ENCODE measurements at regions not wholly inside any gene's neighbourhood (a gene's known extent, or its start where the extent isn't known, plus 50 kb on each side); places are given as distances from the start of the nearest gene placed in this dataset.
"Not testable (repeated sequence)": the region's sequence is repeated elsewhere in the genome, so short reads cannot be mapped to it uniquely, and the experiment has no call there.

DNA sequence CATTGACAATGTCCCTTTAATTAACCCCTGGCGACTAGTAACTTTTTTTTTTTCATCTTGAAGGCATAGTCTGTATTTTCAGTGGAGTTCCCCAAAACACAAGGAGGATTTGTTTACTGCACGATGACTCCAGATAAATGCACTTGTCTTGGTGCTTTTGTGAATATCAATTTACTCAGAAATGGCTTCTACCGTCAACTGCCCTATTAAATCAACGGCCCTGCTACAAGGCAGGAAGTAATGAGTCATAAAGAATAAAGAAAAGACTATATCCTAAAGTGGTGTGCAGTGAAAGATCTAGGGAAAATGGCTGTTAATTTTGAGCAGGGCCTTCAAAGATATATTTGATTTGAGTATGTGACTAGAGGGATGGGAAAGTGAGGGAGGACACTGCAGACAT is 388.3 kb upstream of the CHD1 start:
- DNase-seq, result no peak

DNA sequence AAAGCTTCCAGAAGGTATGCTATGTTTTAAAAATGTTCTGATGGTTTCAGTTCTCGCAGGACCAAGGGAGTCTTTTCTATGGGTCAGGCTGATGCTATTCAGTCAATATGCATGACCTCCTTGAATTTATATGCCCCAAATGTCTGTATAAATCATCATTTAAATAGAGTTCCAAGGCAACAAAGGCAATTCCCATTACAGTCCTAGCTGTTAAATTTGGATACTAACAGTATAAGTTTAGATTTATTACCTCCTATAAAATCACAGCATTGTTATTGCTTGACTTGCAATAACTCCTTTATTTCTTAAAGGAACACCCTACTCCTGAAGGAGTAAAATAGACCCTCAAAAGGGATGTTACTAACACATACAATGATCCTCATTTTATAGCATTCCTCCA is 387.7 kb upstream of the CHD1 start:
- DNase-seq, result no peak

DNA sequence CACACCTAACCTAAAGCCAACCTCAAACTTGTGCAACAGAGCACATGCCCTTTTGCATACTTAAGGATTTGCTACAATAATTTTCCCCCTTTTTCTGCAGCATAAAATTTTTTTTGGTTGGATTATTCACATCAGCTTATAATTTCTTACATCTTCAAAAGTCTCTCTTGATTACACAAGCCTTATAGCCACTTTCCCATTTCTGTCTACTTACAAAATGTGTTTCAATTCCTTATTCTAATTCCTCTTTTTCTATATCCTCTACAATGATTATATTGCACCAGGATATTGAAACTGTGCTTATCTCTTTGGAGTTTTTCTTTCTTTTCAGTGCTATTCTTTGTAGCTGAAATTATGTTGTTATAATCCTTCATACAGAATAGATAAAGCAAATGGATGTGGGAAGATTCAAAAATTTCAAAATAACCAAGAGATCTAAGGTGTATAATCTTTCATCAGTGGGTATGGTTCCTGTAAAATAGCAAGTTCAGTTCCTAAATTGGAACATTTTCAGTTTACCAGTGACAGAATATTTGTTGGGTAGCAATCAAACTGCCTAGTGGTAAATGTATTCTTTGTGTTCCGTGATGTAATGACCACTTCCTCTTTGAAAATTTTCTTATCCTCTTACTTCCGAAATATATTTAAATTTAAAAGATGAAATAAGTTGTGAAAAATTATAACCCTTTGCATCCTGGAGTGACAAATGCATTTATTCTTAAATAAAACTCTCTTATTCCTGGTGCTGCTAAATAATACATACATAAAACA is 386.8 kb upstream of the CHD1 start:
- no peak for DNase-seq

DNA sequence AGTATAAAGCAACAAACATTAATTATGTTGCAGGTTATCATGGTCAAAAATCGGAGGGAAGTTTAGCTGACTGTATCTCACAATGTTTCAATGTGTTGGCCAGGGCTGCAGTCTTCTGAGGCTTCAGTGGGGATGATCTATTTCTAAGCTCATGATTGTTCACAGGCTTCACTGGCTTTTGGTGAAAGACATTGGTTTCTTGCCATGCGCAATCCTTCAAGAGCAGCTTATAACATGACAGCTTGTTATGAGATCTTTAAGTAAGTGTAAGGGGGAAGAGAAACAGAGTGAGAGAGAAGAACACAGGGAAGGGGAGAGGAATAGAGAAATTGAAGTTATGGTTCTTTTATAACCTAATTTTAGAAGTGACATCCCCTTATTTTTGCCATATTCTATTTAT is 385.9 kb upstream of the CHD1 start:
- DNase-seq, result no peak

DNA sequence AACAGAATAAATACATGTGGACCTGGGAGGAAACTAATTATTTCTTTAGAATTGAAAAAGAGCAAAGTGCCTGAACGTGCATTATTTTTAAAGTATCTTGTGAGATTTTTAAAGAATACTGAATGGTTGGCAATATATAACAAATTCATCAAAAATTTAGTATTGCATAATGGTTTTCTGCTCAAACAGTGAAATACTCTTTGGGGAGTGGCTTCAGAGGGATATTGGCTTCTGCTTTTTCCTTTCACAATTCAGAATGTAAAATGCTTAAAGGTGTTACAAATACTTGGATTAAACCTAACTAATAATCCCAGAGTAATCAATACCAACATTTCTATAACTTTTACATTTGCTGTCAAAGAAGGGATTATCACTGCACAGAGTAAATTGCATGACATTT is 379.3 kb upstream of the CHD1 start:
- DNase-seq, result no peak

DNA sequence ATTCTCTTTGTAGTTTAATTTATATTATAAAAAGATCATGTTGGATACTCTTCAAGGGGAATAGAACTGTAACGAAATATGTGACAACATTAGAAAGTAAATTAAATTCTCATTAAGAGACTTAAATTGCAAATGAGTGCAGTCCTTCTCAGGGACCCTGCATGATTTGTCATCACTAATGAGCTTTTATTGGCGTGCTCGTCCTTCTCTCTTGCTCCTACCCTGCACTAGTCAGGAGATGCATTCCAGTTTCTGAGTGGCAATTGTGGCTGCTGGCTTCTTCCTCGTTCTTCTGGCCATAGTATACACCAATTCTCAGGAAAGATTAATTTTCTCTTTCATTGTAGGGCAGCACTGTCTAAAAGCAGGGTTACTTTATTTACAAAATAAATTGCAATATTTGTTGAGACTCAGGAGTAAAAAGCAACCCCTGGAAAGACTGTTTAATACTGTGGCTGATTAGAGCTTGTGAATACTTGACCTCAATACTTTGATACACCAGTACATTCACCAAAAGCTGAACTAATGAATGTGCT is 376.3 kb upstream of the CHD1 start:
- DNase-seq, result no peak

DNA sequence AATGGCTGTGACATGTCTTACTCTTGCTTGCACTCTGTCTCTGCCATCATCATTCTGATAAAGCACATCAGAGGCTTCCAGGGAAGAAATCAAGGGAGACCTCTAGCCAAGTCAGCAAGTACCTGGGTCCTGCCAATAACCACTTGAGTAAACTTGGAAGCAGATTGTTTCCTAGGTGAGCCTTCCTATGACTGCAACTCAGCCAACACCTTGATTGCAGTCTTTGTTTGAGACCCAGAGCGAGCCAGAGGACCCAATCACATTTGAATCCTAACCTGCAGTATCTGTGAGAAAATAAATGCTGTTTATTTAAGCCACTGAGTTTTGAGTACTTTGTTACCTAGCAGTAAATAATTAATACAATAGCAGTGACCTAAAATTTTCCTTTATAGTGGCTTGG is 356.8 kb upstream of the CHD1 start:
- no peak for DNase-seq

DNA sequence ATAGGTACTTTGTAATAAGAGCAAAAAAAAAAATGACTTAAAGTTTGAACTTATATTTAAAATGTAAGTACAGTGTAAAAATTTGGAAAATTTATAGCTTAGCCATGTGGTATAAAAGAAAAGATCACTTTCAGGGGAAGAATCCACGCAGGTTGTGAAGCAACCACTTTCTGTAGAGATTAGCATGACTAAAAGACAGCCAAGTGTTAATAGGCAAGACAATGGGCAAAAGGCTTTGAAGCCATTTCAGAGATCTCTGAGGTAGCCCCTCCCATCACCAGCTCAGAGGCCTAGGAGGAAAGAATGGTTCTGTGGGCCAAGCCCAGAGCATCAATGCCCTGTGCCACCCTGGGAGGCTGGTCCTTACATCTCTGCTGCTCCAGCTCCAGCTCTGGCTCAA is 346.3 kb upstream of the CHD1 start:
- DNase-seq, result no peak

DNA sequence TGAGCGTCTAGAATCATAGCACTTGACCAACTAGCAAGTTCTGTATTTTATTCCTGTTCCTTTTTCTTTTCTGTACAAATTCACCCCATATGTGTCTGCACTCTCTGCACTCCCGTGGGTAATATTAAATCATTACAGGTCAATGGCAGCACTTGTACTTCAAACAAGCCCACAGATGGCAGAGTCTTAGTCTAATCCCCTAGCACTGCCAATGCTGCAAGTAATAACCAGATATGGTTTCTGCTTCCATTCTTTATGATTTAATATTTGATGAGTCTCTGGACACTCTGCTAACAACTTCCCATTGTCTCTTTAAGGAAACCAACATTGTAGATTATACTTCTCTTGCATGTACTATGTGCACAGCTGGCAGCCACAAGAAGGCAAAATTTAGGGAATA is 343.8 kb upstream of the CHD1 start:
- no peak for DNase-seq

DNA sequence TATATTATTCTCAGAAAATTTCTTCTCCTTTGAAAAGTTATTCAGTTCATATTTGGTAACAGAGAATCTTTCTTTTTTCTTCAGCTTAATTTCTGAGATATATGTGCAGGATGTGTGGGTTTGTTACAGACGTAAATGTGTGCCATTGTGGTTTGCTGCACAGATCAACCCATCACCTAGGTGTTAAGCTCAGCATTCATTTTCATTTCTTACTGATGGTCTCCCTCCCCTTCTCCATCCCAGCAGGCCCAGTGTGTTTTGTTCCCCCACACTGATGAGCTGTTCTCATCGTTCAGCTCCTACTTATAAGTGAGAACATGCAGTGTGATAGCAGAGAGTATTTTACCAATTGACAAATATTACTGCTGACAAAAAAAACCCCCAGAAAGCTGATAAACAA is 330.0 kb upstream of the CHD1 start:
- DNase-seq, result no peak

DNA sequence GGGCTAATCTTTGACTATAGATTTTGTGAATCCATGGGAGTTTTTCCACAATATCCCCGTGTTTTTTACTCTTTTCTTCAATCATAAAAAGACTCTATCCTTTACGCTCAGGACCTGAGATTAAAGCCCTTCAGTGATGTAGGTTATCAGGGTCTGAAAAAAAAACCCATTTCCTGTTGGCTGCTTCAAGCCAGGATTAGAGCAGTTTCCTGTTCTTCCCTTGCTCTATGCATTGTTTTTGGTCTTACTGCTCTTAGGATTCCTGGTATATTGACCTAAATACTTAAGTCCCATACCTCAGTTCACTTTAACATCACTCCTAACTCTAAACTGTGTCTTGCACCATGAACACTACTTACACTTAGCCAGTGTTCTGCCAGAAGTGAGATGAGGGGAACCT is 319.3 kb upstream of the CHD1 start:
- no peak for DNase-seq

DNA sequence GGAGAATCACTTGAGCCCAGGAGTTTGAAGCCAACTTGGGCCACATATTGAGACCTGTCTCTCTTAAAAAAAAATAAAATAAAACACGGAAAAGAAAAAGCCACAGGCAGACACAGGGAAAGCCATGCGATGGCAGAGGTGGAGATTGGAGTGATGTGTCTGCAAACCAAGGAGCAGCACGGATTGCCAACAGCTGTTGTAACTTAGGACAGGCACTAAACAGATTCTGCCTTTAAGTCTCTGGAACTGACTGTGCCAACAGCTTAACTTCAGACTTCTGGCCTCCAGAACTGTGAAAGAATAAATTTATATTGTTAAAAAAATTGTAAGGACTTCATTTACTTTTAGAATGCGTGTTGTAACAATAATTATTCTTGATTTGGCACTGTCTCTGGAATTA is 318.5 kb upstream of the CHD1 start:
- DNase-seq, result no peak

DNA sequence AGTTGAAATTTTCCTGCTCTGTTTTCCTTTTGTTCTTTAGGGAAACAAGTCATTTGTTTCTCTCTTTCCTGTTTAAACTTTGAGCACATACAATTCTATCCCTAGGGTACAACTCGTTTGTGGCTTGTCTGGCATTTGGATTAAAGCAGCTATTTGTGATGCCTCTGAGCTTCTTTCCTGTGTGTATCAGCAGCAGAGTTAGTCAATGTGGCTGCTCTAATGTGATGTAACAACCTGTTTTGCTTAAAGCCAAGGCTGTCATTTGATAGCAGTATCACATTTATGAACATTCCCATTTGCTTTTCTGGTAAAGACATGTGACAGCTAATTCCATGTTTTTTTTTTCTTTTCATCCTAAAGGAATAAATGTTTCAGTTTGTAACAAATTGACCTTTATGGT is 314.3 kb upstream of the CHD1 start:
- no peak for DNase-seq

DNA sequence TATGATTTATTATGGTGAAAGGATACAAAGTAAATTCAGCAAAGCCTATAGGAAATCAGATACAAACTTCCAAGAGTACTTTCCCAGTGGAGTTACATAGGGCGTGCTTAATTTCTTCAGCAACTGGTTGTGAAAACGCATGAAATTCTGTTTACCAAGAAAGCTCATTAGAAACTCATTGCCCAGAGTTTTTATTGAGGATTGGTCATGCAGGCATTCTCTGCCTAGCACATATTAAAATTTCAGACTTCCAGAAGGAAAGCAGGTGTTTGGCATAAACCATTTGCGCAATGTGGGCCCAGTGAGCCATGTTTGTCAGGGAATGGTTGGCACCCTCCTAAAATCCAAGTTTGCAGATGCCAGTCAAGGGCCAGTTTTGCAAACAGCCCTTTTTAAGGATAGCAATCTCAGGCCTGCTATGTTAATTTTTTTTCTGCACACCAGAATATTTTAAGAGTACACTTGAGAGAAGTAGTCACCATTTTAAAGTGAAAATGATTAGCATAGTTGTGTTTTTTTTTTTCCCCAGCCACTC is 311.1 kb upstream of the CHD1 start:
- no peak for DNase-seq

DNA sequence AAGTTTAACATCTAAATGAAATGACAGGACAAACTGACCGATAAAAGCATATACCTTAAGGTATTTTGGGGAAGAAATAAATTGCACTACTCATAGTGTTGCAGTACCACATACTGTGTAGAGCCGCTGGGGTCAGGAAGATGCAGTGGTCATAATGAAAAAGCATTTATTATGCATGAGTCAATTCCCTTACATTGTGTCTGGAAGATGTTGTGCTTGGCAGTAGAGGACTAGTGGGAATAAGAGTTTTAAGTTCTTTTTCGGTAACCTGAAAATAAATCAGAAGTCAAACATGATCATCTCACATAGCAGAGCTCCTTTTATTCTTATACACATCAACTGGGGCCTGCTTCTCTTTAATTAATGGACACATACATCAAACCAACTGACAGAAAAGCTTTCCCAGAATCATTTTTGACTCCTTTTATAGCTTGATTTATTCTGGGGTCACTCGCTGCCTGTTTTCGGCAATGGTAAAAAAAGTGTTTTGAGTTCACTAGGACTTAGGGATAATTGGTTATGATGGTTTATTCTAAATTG is 262.5 kb upstream of the CHD1 start:
- DNase-seq, result no peak

DNA sequence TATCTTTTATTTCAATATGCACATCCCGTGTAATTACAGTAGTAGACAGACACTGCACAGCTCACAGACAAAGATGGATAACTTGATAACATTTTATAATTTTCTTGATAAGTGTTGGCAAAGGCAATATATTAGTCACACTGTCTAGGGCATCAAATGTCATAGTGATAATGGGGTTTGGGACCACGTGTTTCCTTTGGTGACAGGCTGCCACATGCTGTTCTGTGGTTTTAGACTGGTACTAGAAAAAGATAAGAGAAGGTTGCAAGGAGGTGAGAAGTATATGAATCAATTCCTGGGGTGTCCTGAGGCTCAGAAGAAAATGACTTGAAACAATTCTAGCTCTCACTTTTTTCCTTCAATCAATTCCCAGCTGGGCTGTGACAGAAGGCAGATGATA is 258.8 kb upstream of the CHD1 start:
- no peak for DNase-seq

DNA sequence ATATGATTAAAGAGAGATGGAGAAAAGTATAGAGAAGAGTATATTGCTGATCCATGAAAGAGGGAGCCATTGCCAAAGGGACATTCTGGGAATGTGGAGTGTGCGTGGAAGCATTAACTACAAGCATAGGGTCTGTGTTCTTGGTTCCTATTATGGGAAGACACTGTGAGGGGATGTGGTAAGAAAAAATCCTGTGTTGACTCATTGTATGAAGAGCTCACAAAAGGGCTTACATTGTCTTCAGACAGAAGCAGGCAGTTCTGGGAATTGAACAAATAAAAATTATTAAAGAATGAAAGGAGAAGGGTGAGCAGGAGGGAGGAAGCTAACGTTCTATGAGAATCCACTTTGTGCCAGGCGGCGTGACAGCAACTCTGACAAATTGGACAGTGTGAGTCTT is 250.4 kb upstream of the CHD1 start:
- DNase-seq, result no peak

DNA sequence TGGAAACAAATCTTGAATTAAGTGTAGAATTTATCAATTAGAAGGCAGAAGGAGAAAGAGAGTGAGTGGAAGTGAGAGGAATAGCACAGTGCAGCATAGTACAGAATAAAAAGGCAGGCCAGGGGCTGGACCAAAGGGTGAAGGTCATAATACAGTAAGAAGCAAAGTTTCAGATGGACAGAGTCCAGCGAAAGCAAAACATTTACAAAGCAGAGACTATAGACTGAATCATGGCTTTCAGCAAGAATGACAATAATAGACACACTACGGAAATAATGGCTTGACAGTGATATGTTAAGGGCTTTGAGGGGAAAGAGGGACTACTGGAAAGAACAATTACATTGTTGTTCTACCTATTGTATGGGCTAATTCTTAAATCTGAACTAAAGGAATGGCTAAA is 249.0 kb upstream of the CHD1 start:
- no peak for DNase-seq

DNA sequence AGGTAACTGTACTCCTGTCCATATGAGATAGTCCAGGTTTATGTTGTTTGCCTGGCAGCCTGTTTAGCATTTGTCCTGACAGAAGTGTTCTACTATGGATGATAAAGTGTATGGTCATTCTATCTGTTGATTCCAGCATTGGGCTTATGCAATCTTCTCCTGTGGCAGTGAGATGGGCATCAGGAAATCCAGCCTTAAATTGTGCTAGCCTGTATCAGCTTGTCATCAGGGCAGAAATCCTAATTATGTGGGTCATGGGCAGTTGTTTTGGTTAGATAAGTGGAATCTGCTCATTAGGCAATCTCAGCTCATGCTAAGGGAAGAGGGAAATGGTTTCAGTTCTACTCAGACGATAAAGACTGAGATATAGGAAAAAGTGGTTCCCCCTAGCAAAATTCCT is 247.4 kb upstream of the CHD1 start:
- DNase-seq, result no peak

DNA sequence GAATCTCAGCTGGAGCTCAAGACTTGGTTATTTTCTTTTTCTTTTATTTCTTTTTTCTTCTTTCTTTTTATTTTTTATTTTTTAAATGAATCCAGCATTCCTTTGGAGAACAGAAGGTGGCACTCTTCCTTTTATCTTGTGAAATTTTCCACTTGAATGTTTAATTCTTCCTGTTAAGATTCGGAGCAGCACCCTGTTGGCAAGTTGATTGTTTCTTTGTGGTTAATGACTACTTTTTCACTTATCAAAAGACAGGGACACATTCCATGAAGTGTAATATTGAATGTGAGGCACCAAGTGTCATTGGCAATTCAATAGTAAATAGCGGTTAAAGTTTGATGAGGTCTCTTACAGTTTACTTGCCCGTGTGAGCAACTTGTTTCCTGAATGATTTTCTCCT is 240.5 kb upstream of the CHD1 start:
- no peak for DNase-seq

DNA sequence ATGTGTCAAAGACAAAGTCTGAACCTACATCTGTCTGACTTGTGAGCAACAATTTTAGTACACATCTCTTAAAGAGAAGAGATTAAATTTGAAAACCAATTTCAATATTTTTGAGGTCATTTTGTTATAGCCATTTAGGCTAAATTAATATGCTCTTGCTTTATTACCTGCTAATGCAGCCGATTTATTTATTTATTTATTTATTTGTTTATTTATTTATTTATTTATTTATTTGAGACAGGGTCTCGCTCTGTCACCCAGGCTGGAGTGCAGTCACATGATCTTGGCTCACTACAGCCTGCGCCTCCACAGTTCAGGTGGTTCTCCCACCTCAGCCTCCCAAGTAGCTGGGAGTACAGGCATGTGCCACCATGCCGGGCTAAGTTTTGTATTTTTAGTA is 232.7 kb upstream of the CHD1 start:
- DNase-seq, result not testable (repeated sequence)

DNA sequence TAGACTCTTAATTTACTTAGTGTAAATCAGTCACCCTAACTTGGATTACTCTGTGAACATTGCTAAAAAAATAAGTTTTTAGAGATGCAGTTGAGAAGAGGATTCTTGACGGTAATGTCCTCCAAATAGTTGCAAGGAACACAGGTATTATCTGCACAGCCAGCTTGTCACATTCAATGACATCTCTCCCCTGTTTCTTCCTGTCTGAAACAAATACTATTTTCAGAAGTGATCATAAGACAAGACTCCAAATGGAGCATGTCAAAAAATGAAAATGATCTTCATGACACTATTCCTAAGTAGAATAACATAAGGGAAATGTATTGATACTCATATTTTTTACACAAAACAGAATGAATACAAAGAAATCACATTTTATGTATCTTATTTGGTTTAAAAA is 227.9 kb upstream of the CHD1 start:
- no peak for DNase-seq

DNA sequence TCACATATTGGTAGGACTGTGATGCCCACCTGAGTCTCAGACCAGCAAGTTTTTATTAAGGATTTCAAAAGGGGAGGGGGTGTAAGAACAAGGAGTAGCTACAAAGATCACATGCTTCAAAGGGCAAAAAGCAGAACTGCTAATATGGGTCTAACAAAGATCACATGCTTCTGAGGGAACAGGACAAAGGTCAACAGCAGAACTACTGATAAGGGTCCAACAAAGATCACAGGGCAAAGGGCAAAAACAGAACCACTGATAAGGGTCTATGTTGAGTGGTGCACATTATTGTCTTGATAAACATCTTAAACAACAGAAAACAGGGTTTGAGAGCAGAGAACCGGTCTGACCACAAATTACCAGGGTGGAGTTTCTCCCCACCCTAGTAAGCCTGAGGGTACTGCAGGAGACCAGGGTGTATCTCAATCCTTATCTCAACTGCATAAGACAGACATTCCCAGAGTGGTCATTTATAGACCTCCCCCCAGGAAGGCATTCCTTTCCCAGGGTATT is 214.5 kb upstream of the CHD1 start:
- not testable (repeated sequence) for DNase-seq
